Ishikawa (cell line): ENCODE measurements at regions not wholly inside any gene's neighbourhood (a gene's known extent, or its start where the extent isn't known, plus 50 kb on each side); places are given as distances from the start of the nearest gene placed in this dataset.

Source experiments
- CEBPB ChIP-seq: IDR thresholded peaks from 2 replicates; pipeline ENCODE4 v1.6.1; 2012
- CREB1 ChIP-seq: IDR thresholded peaks from 2 replicates; pipeline ENCODE4 v1.6.1; 2012; ENCODE audit warnings: low read depth
- FOXM1 ChIP-seq: IDR thresholded peaks from 2 replicates; pipeline ENCODE4 v1.6.1; 2012; ENCODE audit warnings: low read depth, borderline replicate concordance
- NFIC ChIP-seq: IDR thresholded peaks from 2 replicates; pipeline ENCODE4 v1.6.1; 2012
- RAD21 ChIP-seq: IDR thresholded peaks from 2 replicates; pipeline ENCODE4 v1.6.1; 2012; ENCODE audit warnings: low read depth
- REST ChIP-seq: IDR thresholded peaks from 2 replicates; pipeline ENCODE4 v1.6.1; 2012; ENCODE audit warnings: low read depth, mild to moderate bottlenecking
- TAF1 ChIP-seq: IDR thresholded peaks from 2 replicates; pipeline ENCODE4 v1.6.1; 2012; ENCODE audit warnings: low read depth, mild to moderate bottlenecking
- TCF12 ChIP-seq: IDR thresholded peaks from 2 replicates; pipeline ENCODE4 v1.6.1; 2012; ENCODE audit warnings: low read depth
- ZBTB7A ChIP-seq: IDR thresholded peaks from 2 replicates; pipeline ENCODE4 v1.6.1; 2012; ENCODE audit warnings: low read depth
- TF ChIP-seq, protein P1 (sequence below): IDR thresholded peaks from 2 replicates; pipeline ENCODE4 v1.6.1; 2012

DNA sequence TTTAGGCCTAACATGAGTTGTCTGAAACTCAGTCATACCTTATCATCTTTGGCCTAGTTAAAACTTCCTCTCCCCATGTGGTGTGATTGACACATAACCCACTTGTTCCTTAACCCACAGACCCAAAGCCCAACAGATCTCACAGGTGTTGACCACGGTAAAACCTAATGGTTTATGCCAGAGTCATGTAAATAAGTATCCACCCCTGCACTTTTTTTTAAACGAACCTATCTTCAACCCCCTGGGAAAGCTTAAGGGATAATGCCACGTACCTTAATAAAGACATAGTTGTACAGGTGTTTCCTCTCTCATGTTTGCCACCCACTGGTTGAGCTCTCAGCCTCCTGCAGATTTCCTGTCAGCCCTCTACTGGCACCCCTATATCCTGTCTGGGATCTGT is 709.3 kb upstream of the CCDC179 start:
- TF ChIP-seq REST (no peak), CREB1 (no peak), TAF1 (no peak), FOXM1 (no peak), NFIC (no peak), ZBTB7A (no peak), TCF12 (no peak), CEBPB (no peak), RAD21 (no peak)
- TF ChIP-seq, protein P1, sequence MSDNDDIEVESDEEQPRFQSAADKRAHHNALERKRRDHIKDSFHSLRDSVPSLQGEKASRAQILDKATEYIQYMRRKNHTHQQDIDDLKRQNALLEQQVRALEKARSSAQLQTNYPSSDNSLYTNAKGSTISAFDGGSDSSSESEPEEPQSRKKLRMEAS, result no peak
